CD4-positive, alpha-beta T cell (primary cell): ENCODE measurements at regions not wholly inside any gene's neighbourhood (a gene's known extent, or its start where the extent isn't known, plus 50 kb on each side); places are given as distances from the start of the nearest gene placed in this dataset.
"Not testable (repeated sequence)": the region's sequence is repeated elsewhere in the genome, so short reads cannot be mapped to it uniquely, and the experiment has no call there.

Source experiments
- ATAC-seq: fragments of 200-7000 bp; cut with Tn5 transposase; one replicate; pipeline ENCODE4 v1.10.0; 2022; ENCODE audit warnings: mild to moderate bottlenecking; ENCODE audit not compliant: poor library complexity
- CTCF ChIA-PET: fragments of 350-600 bp; sonication (Branson Sonifier 250); formaldehyde crosslinking; loops from one replicate; lab custom pipeline; 2021; ENCODE audit warnings: antibody characterized with exemption, inconsistent platforms; lab: Charles Lee
- POLR2A ChIA-PET: fragments of 350-600 bp; sonication (Branson Sonifier 250); formaldehyde crosslinking; loops from one replicate; lab custom pipeline; 2021; ENCODE audit warnings: antibody characterized with exemption, inconsistent platforms; lab: Charles Lee
- DNase-seq, 14 experiments: peaks; one replicate each; pipeline ENCODE4 v3.0.0-alpha.2; 2013 to 2020; ENCODE audit warnings: mixed read lengths in 2 of 14
- H3K27ac ChIP-seq, 2 donors: one replicate each; pipeline versions ENCODE4 v1.5.1 to v1.7.0; 2013; ENCODE audit warnings: low read length in 2 of 2, low read depth in 1 of 2, mild to moderate bottlenecking in 1 of 2
- H3K27me3 ChIP-seq, 2 experiments: 1 replicate in 1 of 2; 2 replicates in 1 of 2; pipeline versions ENCODE4 v1.6.1 to v1.7.0; 2013; ENCODE audit warnings: low read length in 2 of 2, control low read depth in 1 of 2, mild to moderate bottlenecking in 1 of 2, moderate library complexity in 1 of 2; ENCODE audit not compliant: insufficient read depth in 2 of 2, control insufficient read depth in 1 of 2
- H3K36me3 ChIP-seq: one replicate; pipeline ENCODE4 v1.6.1; 2013; ENCODE audit warnings: low read length, control low read depth; ENCODE audit not compliant: insufficient read depth
- H3K4me1 ChIP-seq: one replicate; pipeline ENCODE4 v1.6.1; 2013; ENCODE audit warnings: low read length, control low read depth; ENCODE audit not compliant: insufficient read depth
- H3K4me3 ChIP-seq: one replicate; pipeline ENCODE4 v1.5.1; 2013; ENCODE audit warnings: mild to moderate bottlenecking, low read length, moderate library complexity
- H3K9me3 ChIP-seq, 2 experiments: 1 replicate in 1 of 2; 2 replicates in 1 of 2; pipeline versions ENCODE4 v1.6.1 to v1.7.0; 2013; ENCODE audit warnings: low read length in 2 of 2, mild to moderate bottlenecking in 2 of 2, control low read depth in 1 of 2, moderate library complexity in 1 of 2; ENCODE audit not compliant: control insufficient read depth in 1 of 2, insufficient read depth in 1 of 2
- H3K27ac Mint-ChIP-seq: one replicate; pipeline ENCODE4 v1.8.0; 2020; ENCODE audit warnings: mixed read lengths
- H3K27me3 Mint-ChIP-seq: one replicate; pipeline ENCODE4 v1.8.0; 2021; ENCODE audit warnings: mixed read lengths
- H3K36me3 Mint-ChIP-seq: one replicate; pipeline ENCODE4 v1.8.0; 2021; ENCODE audit warnings: low read depth, mixed read lengths
- H3K4me1 Mint-ChIP-seq: one replicate; pipeline ENCODE4 v1.8.0; 2021; ENCODE audit warnings: low read depth, mixed read lengths
- H3K4me3 Mint-ChIP-seq: one replicate; pipeline ENCODE4 v1.8.0; 2020; ENCODE audit warnings: mild to moderate bottlenecking, mixed read lengths
- H3K9me3 Mint-ChIP-seq: one replicate; pipeline ENCODE4 v1.8.0; 2020; ENCODE audit warnings: mixed read lengths
- CTCF ChIP-seq: fragments of 200-600 bp; IDR thresholded peaks from one replicate; pipeline ENCODE4 v1.8.0; 2022; ENCODE audit warnings: antibody characterized with exemption, mild to moderate bottlenecking
- intact Hi-C, 2 experiments: fragments of 100-400 bp; cut with DNase I in 1 of 2; cut with micrococcal nuclease in 1 of 2; formaldehyde crosslinking; loops; one replicate each; pipeline versions ENCODE4 v1.15.1 to v1.9.0; 2023 to 2025; cut with DNase I, micrococcal nuclease

- no peak for DNase-seq
- intact Hi-C loops = no loop called here
- Histone ChIP-seq H3K36me3 (no peaks in the 10 kb centered on the region), H3K9me3 (peaks cover 0 to 8% of the 10 kb centered on the region in 2 experiments), H3K27ac (no peak overlapping the region), H3K4me1 (no peaks in the 10 kb centered on the region), H3K4me3 (no peak overlapping the region), H3K27me3 (no peaks in the 10 kb centered on the region)
- no peak for TF ChIP-seq CTCF
- Mint-ChIP-seq H3K27ac (no peak overlapping the region), H3K27me3 (no peaks in the 10 kb centered on the region), H3K4me3 (no peak overlapping the region), H3K4me1 (no peaks in the 10 kb centered on the region), H3K36me3 (no peaks in the 10 kb centered on the region), H3K9me3 (peaks cover 14% of the 10 kb centered on the region)
- ATAC-seq = no peak
- ChIA-PET CTCF (no interaction called here), POLR2A (no interaction called here)
Measured at GRCh38 chr14:43285575-43285974, 1221.5 kb downstream of the FSCB start.

- H3K9me3 ChIP-seq = peaks cover 0 to 11% of the 10 kb centered on the region in 2 experiments
- no peaks in the 10 kb centered on the region for H3K36me3 Mint-ChIP-seq
- H3K27me3 ChIP-seq = no peaks in the 10 kb centered on the region
- H3K4me1 ChIP-seq = no peaks in the 10 kb centered on the region
- H3K4me3 Mint-ChIP-seq = no peak overlapping the region
- ChIA-PET POLR2A (no interaction called here), CTCF (no interaction called here)
- ATAC-seq = no peak
- DNase-seq = no peak
- no peaks in the 10 kb centered on the region for H3K27me3 Mint-ChIP-seq
- H3K27ac Mint-ChIP-seq = no peak overlapping the region
- H3K27ac ChIP-seq = no peak overlapping the region
- no peaks in the 10 kb centered on the region for H3K36me3 ChIP-seq
- no peaks in the 10 kb centered on the region for H3K4me1 Mint-ChIP-seq
- no peak for TF ChIP-seq CTCF
- intact Hi-C loops = no loop called here
- H3K9me3 Mint-ChIP-seq = peaks cover 10% of the 10 kb centered on the region
- H3K4me3 ChIP-seq = no peak overlapping the region
Measured at GRCh38 chr14:43260056-43260455, 1247.0 kb downstream of the FSCB start.

GRCh38 chr14:43258396-43258795 is 1248.7 kb downstream of the FSCB start:
- peaks cover 7% of the 10 kb centered on the region for H3K9me3 Mint-ChIP-seq
- no peak overlapping the region for H3K4me3 Mint-ChIP-seq
- no peak overlapping the region for H3K27ac Mint-ChIP-seq
- H3K36me3 ChIP-seq = no peaks in the 10 kb centered on the region
- ATAC-seq = no peak
- H3K4me1 ChIP-seq = no peaks in the 10 kb centered on the region
- CTCF ChIA-PET = no interaction called here
- no peak for DNase-seq
- H3K36me3 Mint-ChIP-seq = no peaks in the 10 kb centered on the region
- no peak overlapping the region for H3K4me3 ChIP-seq
- intact Hi-C loops = no loop called here
- no peak for TF ChIP-seq CTCF
- no peak overlapping the region for H3K27ac ChIP-seq
- POLR2A ChIA-PET = no interaction called here
- no peaks in the 10 kb centered on the region for H3K4me1 Mint-ChIP-seq
- no peaks in the 10 kb centered on the region for H3K27me3 Mint-ChIP-seq
- peaks cover 0 to 11% of the 10 kb centered on the region in 2 experiments for H3K9me3 ChIP-seq
- no peaks in the 10 kb centered on the region for H3K27me3 ChIP-seq

DNA sequence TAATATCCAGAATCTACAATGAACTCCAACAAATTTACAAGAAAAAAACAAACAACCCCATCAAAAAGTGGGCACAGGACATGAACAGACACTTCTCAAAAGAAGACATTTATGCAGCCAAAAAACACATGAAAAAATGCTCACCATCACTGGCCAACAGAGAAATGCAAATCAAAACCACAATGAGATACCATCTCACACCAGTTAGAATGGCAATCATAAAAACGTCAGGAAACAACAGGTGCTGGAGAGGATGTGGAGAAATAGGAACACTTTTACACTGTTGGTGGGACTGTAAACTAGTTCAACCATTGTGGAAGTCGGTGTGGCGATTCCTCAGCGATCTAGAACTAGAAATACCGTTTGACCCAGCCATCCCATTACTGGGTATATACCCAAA is 1250.1 kb downstream of the FSCB start:
- H3K27ac Mint-ChIP-seq, H3K4me3 Mint-ChIP-seq, H3K9me3 ChIP-seq, H3K36me3 Mint-ChIP-seq, CTCF ChIA-PET, DNase-seq, ATAC-seq, H3K36me3 ChIP-seq, H3K27me3 Mint-ChIP-seq, H3K4me1 ChIP-seq, H3K27me3 ChIP-seq, H3K9me3 Mint-ChIP-seq, H3K27ac ChIP-seq, POLR2A ChIA-PET, H3K4me3 ChIP-seq, H3K4me1 Mint-ChIP-seq, intact Hi-C loops: not testable (repeated sequence)
